ENCODE measurements at regions not wholly inside any gene's neighbourhood (a gene's known extent, or its start where the extent isn't known, plus 50 kb on each side); places are given as distances from the start of the nearest gene placed in this dataset.

- TF ChIP-seq CTCF (conservative IDR thresholded peaks at IDR 0.05; ENCODE audit: low read depth, low read length): no peak
- TF ChIP-seq POLR2A (IDR thresholded peaks at IDR 0.05; ENCODE audit: low read depth, low read length): no peak
- no peak for TF ChIP-seq CEBPB (IDR thresholded peaks at IDR 0.05; ENCODE audit: low read depth, low read length)
- TF ChIP-seq CHD1 (IDR thresholded peaks at IDR 0.05; ENCODE audit: low read depth, low read length): no peak
- TF ChIP-seq RFX5 (IDR thresholded peaks at IDR 0.05; ENCODE audit: low read depth, low read length): no peak
Measured at GRCh38 chr6:156555116-156555515, 222.1 kb upstream of the ARID1B start.
